Neutrophil (primary cell): ENCODE measurements at regions not wholly inside any gene's neighbourhood (a gene's known extent, or its start where the extent isn't known, plus 50 kb on each side); places are given as distances from the start of the nearest gene placed in this dataset.
A peak's percentile ranks its signal among the peaks of the same experiment; 100 is the strongest.

Experiments used
- H3K27ac ChIP-seq: fragments of 200-600 bp; sonication (generic); 2 replicates; pipeline ENCODE4 v1.5.1; 2016; ENCODE audit warnings: mild to moderate bottlenecking, moderate library complexity
- H3K27me3 ChIP-seq: fragments of 200-600 bp; sonication (generic); 2 replicates; pipeline ENCODE4 v1.6.0; 2016; ENCODE audit warnings: mild to moderate bottlenecking
- H3K36me3 ChIP-seq: fragments of 200-600 bp; sonication (generic); 2 replicates; pipeline ENCODE4 v1.5.1; 2017
- H3K4me1 ChIP-seq, 2 experiments: fragments of 200-600 bp in 1 of 2; sonication (generic) in 1 of 2; 1 replicate in 1 of 2; 2 replicates in 1 of 2; pipeline versions ENCODE4 v1.5.1 to v1.6.1; 2013 to 2016; ENCODE audit warnings: low read depth in 1 of 2, low read length in 1 of 2, mild to moderate bottlenecking in 1 of 2, moderate library complexity in 1 of 2; ENCODE audit not compliant: control insufficient read depth in 1 of 2, insufficient read depth in 1 of 2
- H3K4me3 ChIP-seq, 2 experiments: fragments of 200-600 bp in 1 of 2; sonication (generic) in 1 of 2; 1 replicate in 1 of 2; 2 replicates in 1 of 2; pipeline ENCODE4 v1.5.1; 2013 to 2016; ENCODE audit warnings: low read depth in 1 of 2, low read length in 1 of 2, mild to moderate bottlenecking in 1 of 2, moderate library complexity in 1 of 2
- H3K9me3 ChIP-seq: fragments of 200-600 bp; sonication (generic); 2 replicates; pipeline ENCODE4 v1.5.1; 2016
- CTCF ChIP-seq: fragments of 200-600 bp; sonication (generic); IDR thresholded peaks from 2 replicates; pipeline ENCODE4 v1.5.1; 2016; ENCODE audit warnings: antibody characterized with exemption

GRCh38 chr6:144580039-144580438 lies 294.9 kb downstream of the UTRN start:
- no peaks in the 10 kb centered on the region for H3K9me3 ChIP-seq
- H3K27ac ChIP-seq: no peak overlapping the region
- H3K4me1 ChIP-seq: peaks cover 10 to 17% of the 10 kb centered on the region in 2 experiments
- H3K27me3 ChIP-seq: no peaks in the 10 kb centered on the region
- no peak for TF ChIP-seq CTCF
- H3K36me3 ChIP-seq: peaks cover 34% of the 10 kb centered on the region
- no peak overlapping the region for H3K4me3 ChIP-seq

GRCh38 chr6:144580771-144581170 lies 295.6 kb downstream of the UTRN start:
- Histone ChIP-seq H3K27ac (no peak overlapping the region), H3K27me3 (no peaks in the 10 kb centered on the region), H3K9me3 (no peaks in the 10 kb centered on the region), H3K4me1 (peaks cover 10 to 17% of the 10 kb centered on the region in 2 experiments), H3K36me3 (peaks cover 34% of the 10 kb centered on the region), H3K4me3 (no peak overlapping the region)
- no peak for TF ChIP-seq CTCF

GRCh38 chr6:144581812-144582537 lies 296.8 kb downstream of the UTRN start:
- Histone ChIP-seq H3K36me3 (peaks cover 31% of the 10 kb centered on the region), H3K4me1 (peaks cover 10 to 17% of the 10 kb centered on the region in 2 experiments), H3K27me3 (no peaks in the 10 kb centered on the region), H3K9me3 (no peaks in the 10 kb centered on the region), H3K27ac (no peak overlapping the region), H3K4me3 (no peak overlapping the region)
- TF ChIP-seq CTCF: peak; percentile 12

GRCh38 chr6:144582939-144583613 lies 297.9 kb downstream of the UTRN start:
- Histone ChIP-seq H3K27ac (no peak overlapping the region), H3K4me3 (no peak overlapping the region)

GRCh38 chr6:144583614-144583954 lies 298.4 kb downstream of the UTRN start:
- Histone ChIP-seq H3K27ac (no peak overlapping the region), H3K4me1 (peaks cover 10 to 17% of the 10 kb centered on the region in 2 experiments), H3K36me3 (peaks cover 23% of the 10 kb centered on the region), H3K27me3 (no peaks in the 10 kb centered on the region), H3K4me3 (no peak overlapping the region), H3K9me3 (no peaks in the 10 kb centered on the region)
- TF ChIP-seq CTCF: no peak

More at GRCh38 chr6:144582939-144583613, 297.9 kb downstream of the UTRN start:
- Histone ChIP-seq H3K27me3 (no peaks in the 10 kb centered on the region), H3K9me3 (no peaks in the 10 kb centered on the region), H3K36me3 (peaks cover 28% of the 10 kb centered on the region), H3K4me1 (peaks cover 10 to 17% of the 10 kb centered on the region in 2 experiments)
- no peak for TF ChIP-seq CTCF
